H9 (cell line): ENCODE measurements at regions not wholly inside any gene's neighbourhood (a gene's known extent, or its start where the extent isn't known, plus 50 kb on each side); places are given as distances from the start of the nearest gene placed in this dataset.

Experiments used
- DNase-seq: peaks from one replicate; pipeline ENCODE4 v3.0.0-alpha.2; 2017
- H2AFZ ChIP-seq: one replicate; pipeline ENCODE4 v1.6.1; 2013; ENCODE audit warnings: mild to moderate bottlenecking, low read length, control low read depth, moderate library complexity
- H2AK5ac ChIP-seq: 2 replicates; pipeline ENCODE4 v1.6.1; 2013; ENCODE audit warnings: low read length, control low read depth, mixed read lengths; ENCODE audit not compliant: insufficient read length
- H2BK120ac ChIP-seq: one replicate; pipeline ENCODE4 v1.6.1; 2013; ENCODE audit warnings: low read depth, mild to moderate bottlenecking, low read length, control low read depth, inconsistent platforms; ENCODE audit not compliant: poor library complexity, severe bottlenecking
- H2BK12ac ChIP-seq: 2 replicates; pipeline ENCODE4 v1.6.1; 2013; ENCODE audit warnings: low read length, control low read depth, mixed read lengths, low read depth; ENCODE audit not compliant: insufficient read length
- H2BK15ac ChIP-seq: 2 replicates; pipeline ENCODE4 v1.6.1; 2013; ENCODE audit warnings: low read depth, low read length, control low read depth
- H2BK20ac ChIP-seq: one replicate; pipeline ENCODE4 v1.6.1; 2013; ENCODE audit warnings: low read depth, mild to moderate bottlenecking, low read length, control low read depth, inconsistent platforms; ENCODE audit not compliant: poor library complexity, severe bottlenecking
- H2BK5ac ChIP-seq: 2 replicates; pipeline ENCODE4 v1.6.1; 2013; ENCODE audit warnings: low read length, control low read depth, mixed read lengths; ENCODE audit not compliant: insufficient read length
- H3K14ac ChIP-seq: 2 replicates; pipeline ENCODE4 v1.6.1; 2013; ENCODE audit warnings: low read length, control low read depth; ENCODE audit not compliant: insufficient read depth
- H3K18ac ChIP-seq: 2 replicates; pipeline ENCODE4 v1.6.1; 2013; ENCODE audit warnings: low read depth, mild to moderate bottlenecking, mixed read lengths, low read length, control low read depth; ENCODE audit not compliant: insufficient read length
- H3K23ac ChIP-seq: 2 replicates; pipeline ENCODE4 v1.6.1; 2013; ENCODE audit warnings: low read length, control low read depth, mixed read lengths, low read depth; ENCODE audit not compliant: insufficient read length
- H3K23me2 ChIP-seq: 2 replicates; pipeline ENCODE4 v1.6.1; 2013; ENCODE audit warnings: low read depth, mild to moderate bottlenecking, mixed read lengths, low read length, control low read depth; ENCODE audit not compliant: insufficient read length, poor library complexity, severe bottlenecking
- H3K27ac ChIP-seq: 2 replicates; pipeline ENCODE4 v1.5.1; 2013; ENCODE audit warnings: low read length, control low read depth, mixed read lengths, low read depth; ENCODE audit not compliant: insufficient read length
- H3K27me3 ChIP-seq: 2 replicates; pipeline ENCODE4 v1.6.1; 2013; ENCODE audit warnings: low read length, control low read depth, inconsistent platforms; ENCODE audit not compliant: insufficient read depth
- H3K4ac ChIP-seq: 2 replicates; pipeline ENCODE4 v1.6.1; 2013; ENCODE audit warnings: low read depth, mild to moderate bottlenecking, control low read depth, inconsistent platforms, low read length, moderate library complexity
- H3K4me1 ChIP-seq: 2 replicates; pipeline ENCODE4 v1.6.1; 2013; ENCODE audit warnings: low read length, control low read depth, inconsistent platforms; ENCODE audit not compliant: insufficient read depth
- H3K4me2 ChIP-seq: 2 replicates; pipeline ENCODE4 v1.6.1; 2013; ENCODE audit warnings: low read length, control low read depth, mixed read lengths; ENCODE audit not compliant: insufficient read length, insufficient read depth
- H3K56ac ChIP-seq: 2 replicates; pipeline ENCODE4 v1.6.1; 2013; ENCODE audit warnings: low read depth, mild to moderate bottlenecking, mixed read lengths, low read length, control low read depth; ENCODE audit not compliant: insufficient read length
- H3K79me1 ChIP-seq: 2 replicates; pipeline ENCODE4 v1.6.1; 2013; ENCODE audit warnings: low read depth, mild to moderate bottlenecking, moderate library complexity, low read length, control low read depth, inconsistent platforms; ENCODE audit not compliant: insufficient read depth, poor library complexity, severe bottlenecking
- H3K79me2 ChIP-seq: 2 replicates; pipeline ENCODE4 v1.6.1; 2013; ENCODE audit warnings: low read length, control low read depth, inconsistent platforms; ENCODE audit not compliant: insufficient read depth
- H3K9ac ChIP-seq: 2 replicates; pipeline ENCODE4 v1.6.1; 2013; ENCODE audit warnings: low read length, control low read depth, mixed read lengths; ENCODE audit not compliant: insufficient read length; ENCODE audit errors: extremely low read depth
- H3K9me3 ChIP-seq: one replicate; pipeline ENCODE4 v1.6.1; 2013; ENCODE audit warnings: low read depth, low read length, inconsistent platforms; ENCODE audit not compliant: control insufficient read depth
- H3T11ph ChIP-seq: one replicate; pipeline ENCODE4 v1.6.1; 2013; ENCODE audit warnings: mild to moderate bottlenecking, low read length, control low read depth, inconsistent platforms
- H4K20me1 ChIP-seq: one replicate; pipeline ENCODE4 v1.6.1; 2013; ENCODE audit not compliant: control insufficient read depth, insufficient read length, insufficient read depth
- H4K5ac ChIP-seq: 2 replicates; pipeline ENCODE4 v1.6.1; 2013; ENCODE audit warnings: low read depth, mild to moderate bottlenecking, mixed read lengths, low read length, control low read depth; ENCODE audit not compliant: insufficient read length
- H4K8ac ChIP-seq: replicated peaks from 2 replicates; pipeline ENCODE4 v1.6.1; 2013; ENCODE audit warnings: low read length, control low read depth, mixed read lengths, low read depth; ENCODE audit not compliant: insufficient read length
- H4K91ac ChIP-seq: 2 replicates; pipeline ENCODE4 v1.6.1; 2013; ENCODE audit warnings: low read depth, mild to moderate bottlenecking, moderate library complexity, mixed read lengths, low read length, control low read depth; ENCODE audit not compliant: insufficient read length
- H3K27ac Mint-ChIP-seq, 3 experiments: 2 replicates in 2 of 3; 3 replicates in 1 of 3; pipeline ENCODE4 v1.8.0; 2020 to 2021; ENCODE audit warnings: mixed read lengths in 3 of 3, mild to moderate bottlenecking in 1 of 3, moderate library complexity in 1 of 3
- H3K27me3 Mint-ChIP-seq: 2 replicates; pipeline ENCODE4 v1.8.0; 2021; ENCODE audit warnings: low read depth, mild to moderate bottlenecking, moderate library complexity, mixed read lengths
- H3K36me3 Mint-ChIP-seq, 3 experiments: 2 replicates in 2 of 3; 3 replicates in 1 of 3; pipeline ENCODE4 v1.8.0; 2020 to 2021; ENCODE audit warnings: low read depth in 3 of 3, mixed read lengths in 3 of 3; ENCODE audit not compliant: insufficient read depth in 1 of 3
- H3K4me1 Mint-ChIP-seq, 2 experiments: 2 replicates each; pipeline ENCODE4 v1.8.0; 2020; ENCODE audit warnings: mixed read lengths in 2 of 2
- H3K4me3 Mint-ChIP-seq, 2 experiments: 2 replicates in 1 of 2; 3 replicates in 1 of 2; pipeline ENCODE4 v1.8.0; 2020 to 2021; ENCODE audit warnings: mild to moderate bottlenecking in 2 of 2, mixed read lengths in 2 of 2, moderate library complexity in 1 of 2
- H3K9me3 Mint-ChIP-seq, 2 experiments: 2 replicates in 1 of 2; 3 replicates in 1 of 2; pipeline ENCODE4 v1.8.0; 2020; ENCODE audit warnings: mild to moderate bottlenecking in 2 of 2, mixed read lengths in 2 of 2, moderate library complexity in 1 of 2
- CTCF ChIP-seq: fragments of 200-600 bp; sonication (generic); conservative IDR thresholded peaks from 3 replicates; pipeline ENCODE4 v1.8.0; 2021; ENCODE audit warnings: antibody characterized with exemption, mild to moderate bottlenecking
- WGBS: extraction: QIAGEN DNeasy Blood & Tissue Kit; methylation state at CpG from one replicate; pipeline ENCODE4 v1.1.7; 2013; ENCODE audit warnings: missing lambda C conversion rate, low lambda C conversion rate, mixed read lengths; ENCODE audit not compliant: insufficient read length; ENCODE audit errors: extremely low coverage; 5-methylcytosine and 5-hydroxymethylcytosine counted together

DNA sequence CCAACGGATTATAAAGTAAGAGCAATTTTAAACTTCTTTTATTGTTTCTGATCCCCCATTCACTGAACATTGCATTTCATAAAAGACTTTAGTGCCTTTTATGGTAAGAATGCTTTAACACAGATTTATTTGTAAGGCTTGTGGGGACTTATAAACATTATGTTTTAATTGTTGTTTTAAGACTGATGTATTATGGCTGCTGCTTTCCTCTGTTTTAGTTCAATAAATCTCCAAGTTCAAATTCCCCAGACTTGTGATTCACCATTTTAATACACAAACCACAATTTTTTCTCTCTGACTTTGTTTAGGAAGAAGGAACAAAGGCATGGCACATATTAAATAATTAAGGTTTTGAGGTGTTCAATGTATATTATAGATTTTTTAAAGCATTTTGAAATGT lies 753.3 kb downstream of the SLC6A15 start:
- Histone ChIP-seq H3K9ac (no peak overlapping the region), H3K79me1 (no peaks in the 10 kb centered on the region), H3K4ac (no peak overlapping the region), H3K23me2 (no peaks in the 10 kb centered on the region), H3K79me2 (no peaks in the 10 kb centered on the region), H2AFZ (no peak overlapping the region), H3K18ac (no peak overlapping the region), H2BK12ac (no peak overlapping the region), H3K56ac (no peak overlapping the region), H3K27me3 (no peaks in the 10 kb centered on the region), H3K27ac (no peak overlapping the region), H3K4me1 (no peaks in the 10 kb centered on the region), H3K14ac (no peak overlapping the region), H2BK120ac (no peak overlapping the region), H2BK20ac (no peak overlapping the region), H2AK5ac (no peak overlapping the region), H4K8ac (no peak overlapping the region), H4K91ac (no peak overlapping the region), H3K23ac (no peak overlapping the region), H2BK15ac (no peak overlapping the region), H3T11ph (no peak overlapping the region), H3K9me3 (no peaks in the 10 kb centered on the region), H4K20me1 (no peaks in the 10 kb centered on the region), H3K4me2 (no peak overlapping the region), H4K5ac (no peak overlapping the region), H2BK5ac (no peak overlapping the region)
- H3K4me3 Mint-ChIP-seq = no peak overlapping the region
- no peak for DNase-seq
- H3K36me3 Mint-ChIP-seq = no peaks in the 10 kb centered on the region
- no peaks in the 10 kb centered on the region for H3K27me3 Mint-ChIP-seq
- H3K9me3 Mint-ChIP-seq = no peaks in the 10 kb centered on the region
- no peak for TF ChIP-seq CTCF
- WGBS = no CpG with 5 or more reads among the region's 1 CpG
- H3K27ac Mint-ChIP-seq = no peak overlapping the region
- no peaks in the 10 kb centered on the region for H3K4me1 Mint-ChIP-seq
